MM.1S (cell line): ENCODE measurements at regions not wholly inside any gene's neighbourhood (a gene's known extent, or its start where the extent isn't known, plus 50 kb on each side); places are given as distances from the start of the nearest gene placed in this dataset.
"Not testable (repeated sequence)": the region's sequence is repeated elsewhere in the genome, so short reads cannot be mapped to it uniquely, and the experiment has no call there.

Experiments
- DNase-seq: peaks from one replicate; pipeline ENCODE4 v3.0.0-alpha.2; 2015
- H2AFZ ChIP-seq: fragments of 300-600 bp; sonication (generic); 2 replicates; pipeline ENCODE4 v1.6.0; 2016; ENCODE audit warnings: antibody characterized with exemption, low read length
- H3F3A ChIP-seq: fragments of 300-600 bp; sonication (generic); 2 replicates; pipeline ENCODE4 v1.6.1; 2016; ENCODE audit warnings: mild to moderate bottlenecking, antibody characterized with exemption, low read length, moderate library complexity, mixed read lengths; ENCODE audit not compliant: insufficient read depth
- H3K27ac ChIP-seq: fragments of 300-600 bp; sonication (generic); 2 replicates; pipeline ENCODE4 v1.5.1; 2016; ENCODE audit warnings: mild to moderate bottlenecking, low read length
- H3K27me3 ChIP-seq: fragments of 300-600 bp; sonication (generic); replicated peaks from 2 replicates; pipeline ENCODE4 v1.6.0; 2016; ENCODE audit warnings: low read length; ENCODE audit not compliant: insufficient read depth
- H3K36me3 ChIP-seq: fragments of 300-600 bp; sonication (generic); replicated peaks from 2 replicates; pipeline ENCODE4 v1.6.1; 2016; ENCODE audit warnings: mild to moderate bottlenecking, low read length, mixed read lengths; ENCODE audit not compliant: insufficient read depth
- H3K4me1 ChIP-seq: fragments of 300-600 bp; sonication (generic); 2 replicates; pipeline ENCODE4 v1.6.1; 2016; ENCODE audit warnings: low read length, mixed read lengths
- H3K4me2 ChIP-seq: fragments of 300-600 bp; sonication (generic); 2 replicates; pipeline ENCODE4 v1.6.0; 2016; ENCODE audit warnings: low read depth, low read length
- H3K4me3 ChIP-seq: fragments of 300-600 bp; sonication (generic); 2 replicates; pipeline ENCODE4 v1.5.1; 2016; ENCODE audit warnings: low read length, mixed read lengths
- H3K79me2 ChIP-seq: fragments of 300-600 bp; sonication (generic); 2 replicates; pipeline ENCODE4 v1.6.1; 2016; ENCODE audit warnings: mixed run types, low read length, mixed read lengths
- H3K9ac ChIP-seq: fragments of 300-600 bp; sonication (generic); 2 replicates; pipeline ENCODE4 v1.6.1; 2016; ENCODE audit warnings: low read length, mixed read lengths
- H3K9me2 ChIP-seq: fragments of 300-600 bp; sonication (generic); replicated peaks from 2 replicates; pipeline ENCODE4 v1.6.1; 2016; ENCODE audit warnings: mild to moderate bottlenecking, low read length, mixed read lengths; ENCODE audit not compliant: insufficient read depth
- H3K9me3 ChIP-seq: fragments of 300-600 bp; sonication (generic); replicated peaks from 2 replicates; pipeline ENCODE4 v1.6.1; 2016; ENCODE audit warnings: mild to moderate bottlenecking, low read length, mixed read lengths; ENCODE audit not compliant: insufficient read depth
- H4K20me1 ChIP-seq: fragments of 300-600 bp; sonication (generic); 2 replicates; pipeline ENCODE4 v1.6.1; 2016; ENCODE audit warnings: mild to moderate bottlenecking, low read length, moderate library complexity, mixed read lengths; ENCODE audit not compliant: insufficient read depth
- CTCF ChIP-seq: fragments of 300-600 bp; sonication (generic); IDR thresholded peaks from 2 replicates; pipeline ENCODE4 v1.5.1; 2016; ENCODE audit warnings: antibody characterized with exemption, low read length, mixed read lengths
- EZH2 ChIP-seq: fragments of 300-600 bp; sonication (generic); optimal IDR thresholded peaks from 2 replicates; pipeline ENCODE3; 2017; ENCODE audit warnings: low read depth, mild to moderate bottlenecking, antibody characterized with exemption, low read length, mixed read lengths
- EZH2phosphoT487 ChIP-seq: fragments of 300-600 bp; sonication (generic); IDR thresholded peaks from 2 replicates; pipeline ENCODE4 v1.6.1; 2018; ENCODE audit warnings: antibody characterized with exemption, low read length

GRCh38 chrX:1813809-1814208, 198.9 kb downstream of the ASMT start:
- Histone ChIP-seq H2AFZ (no peak overlapping the region), H3K27ac (no peak overlapping the region), H3K9me3 (no peaks in the 10 kb centered on the region), H3K27me3 (no peaks in the 10 kb centered on the region), H4K20me1 (no peaks in the 10 kb centered on the region), H3F3A (no peaks in the 10 kb centered on the region), H3K9ac (no peak overlapping the region), H3K9me2 (no peaks in the 10 kb centered on the region), H3K36me3 (no peaks in the 10 kb centered on the region), H3K4me1 (no peaks in the 10 kb centered on the region), H3K4me2 (no peak overlapping the region), H3K4me3 (no peak overlapping the region), H3K79me2 (no peaks in the 10 kb centered on the region)
- no peak for DNase-seq
- TF ChIP-seq CTCF = no peak
- TF ChIP-seq EZH2phosphoT487 = no peak
- TF ChIP-seq EZH2 = no peak

- Histone ChIP-seq H3K9ac (no peak overlapping the region), H3K9me2 (no peaks in the 10 kb centered on the region), H2AFZ (no peak overlapping the region), H3K4me3 (no peak overlapping the region), H3K27me3 (no peaks in the 10 kb centered on the region), H4K20me1 (no peaks in the 10 kb centered on the region), H3K4me1 (no peaks in the 10 kb centered on the region), H3F3A (no peaks in the 10 kb centered on the region), H3K9me3 (no peaks in the 10 kb centered on the region), H3K4me2 (no peak overlapping the region), H3K27ac (no peak overlapping the region), H3K36me3 (no peaks in the 10 kb centered on the region), H3K79me2 (no peaks in the 10 kb centered on the region)
- no peak for DNase-seq
- TF ChIP-seq CTCF = no peak
- no peak for TF ChIP-seq EZH2phosphoT487
- no peak for TF ChIP-seq EZH2
Observed at GRCh38 chrX:1815456-1816175, 200.8 kb downstream of the ASMT start.

- not testable (repeated sequence) for H3K79me2 ChIP-seq, H3K4me1 ChIP-seq, H4K20me1 ChIP-seq, DNase-seq, H3K9me3 ChIP-seq, H3K27ac ChIP-seq, H3K9ac ChIP-seq, H3K4me3 ChIP-seq, H3K36me3 ChIP-seq, H3F3A ChIP-seq, H3K4me2 ChIP-seq, H3K27me3 ChIP-seq, H2AFZ ChIP-seq, H3K9me2 ChIP-seq
Observed at GRCh38 chrX:1816387-1816982, 201.6 kb downstream of the ASMT start.

GRCh38 chrX:1821846-1822245, 207.0 kb downstream of the ASMT start:
- Histone ChIP-seq H3K79me2 (no peaks in the 10 kb centered on the region), H3K36me3 (no peaks in the 10 kb centered on the region), H4K20me1 (no peaks in the 10 kb centered on the region), H3K4me3 (no peak overlapping the region), H3K27ac (no peak overlapping the region), H2AFZ (no peak overlapping the region), H3K9me2 (no peaks in the 10 kb centered on the region), H3K4me2 (no peak overlapping the region), H3K9ac (no peak overlapping the region), H3K9me3 (no peaks in the 10 kb centered on the region), H3K4me1 (no peaks in the 10 kb centered on the region), H3K27me3 (no peaks in the 10 kb centered on the region), H3F3A (no peaks in the 10 kb centered on the region)
- TF ChIP-seq EZH2 = no peak
- TF ChIP-seq EZH2phosphoT487 = no peak
- TF ChIP-seq CTCF = no peak
- DNase-seq = no peak
